Erythroblast (primary cell): ENCODE measurements at regions not wholly inside any gene's neighbourhood (a gene's known extent, or its start where the extent isn't known, plus 50 kb on each side); places are given as distances from the start of the nearest gene placed in this dataset.

Experiments used
- DNase-seq, 2 experiments: peaks; one replicate each; lab custom pipeline; 2025; lab: John Stamatoyannopoulos, UW
- GATA1 ChIP-seq: IDR thresholded peaks from 2 replicates; pipeline ENCODE4 v1.6.1; 2011; ENCODE audit warnings: low read depth, mild to moderate bottlenecking, control low read depth, low read length, moderate library complexity
- POLR2A ChIP-seq: IDR thresholded peaks from 2 replicates; pipeline ENCODE4 v1.6.1; 2011; ENCODE audit warnings: mild to moderate bottlenecking, low read length

- no peak for TF ChIP-seq POLR2A
- no peak for TF ChIP-seq GATA1
- DNase-seq: no peak
Observed at GRCh38 chr11:121383716-121384115, 68.4 kb upstream of the SORL1 start.

- TF ChIP-seq GATA1 (no peak), POLR2A (no peak)
- no peak for DNase-seq
Observed at GRCh38 chr11:121385688-121386087, 66.4 kb upstream of the SORL1 start.
